Astrocyte of the spinal cord (primary cell): ENCODE measurements at regions not wholly inside any gene's neighbourhood (a gene's known extent, or its start where the extent isn't known, plus 50 kb on each side); places are given as distances from the start of the nearest gene placed in this dataset.

Experiments used
- DNase-seq: peaks from one replicate; pipeline ENCODE4 v3.0.0; 2011; ENCODE audit warnings: low read depth, low spot score
- H3K4me3 ChIP-seq: 2 replicates; pipeline ENCODE4 v1.5.1; 2011; ENCODE audit warnings: low read depth, mild to moderate bottlenecking, low read length, moderate library complexity
- in situ Hi-C: cut with HindIII; loops from 2 replicates; pipeline ENCODE4 v1.10.0; 2017; ENCODE audit warnings: low sequenced_read_pairs
- TF ChIP-seq, protein P1 (sequence below): IDR thresholded peaks from 2 replicates; pipeline ENCODE4 v1.5.1; 2012; ENCODE audit warnings: low read depth, mild to moderate bottlenecking, low read length, inconsistent platforms

DNA sequence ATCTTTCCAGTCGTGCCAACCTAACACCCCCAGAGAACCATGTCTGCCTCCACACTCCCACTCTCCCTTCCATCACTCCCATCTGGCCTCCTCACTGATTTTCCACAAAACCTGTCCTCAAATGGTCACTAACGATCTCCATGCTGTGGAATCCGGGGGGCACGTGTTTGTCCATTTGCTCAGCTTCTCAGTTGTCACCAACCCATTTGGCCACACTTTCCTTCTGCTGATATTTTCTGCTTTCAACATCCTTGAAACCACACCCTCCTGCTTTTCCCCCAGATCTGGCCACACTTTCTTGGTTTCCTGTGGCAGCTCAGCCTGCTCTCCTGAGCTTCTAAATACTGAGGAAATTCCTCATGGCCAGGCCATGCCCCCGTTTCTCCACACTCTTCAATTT, 257.2 kb upstream of the NSMCE3 start:
- no peak overlapping the region for H3K4me3 ChIP-seq
- no peak for DNase-seq
- in situ Hi-C loops = no loop called here
- TF ChIP-seq, protein P1, sequence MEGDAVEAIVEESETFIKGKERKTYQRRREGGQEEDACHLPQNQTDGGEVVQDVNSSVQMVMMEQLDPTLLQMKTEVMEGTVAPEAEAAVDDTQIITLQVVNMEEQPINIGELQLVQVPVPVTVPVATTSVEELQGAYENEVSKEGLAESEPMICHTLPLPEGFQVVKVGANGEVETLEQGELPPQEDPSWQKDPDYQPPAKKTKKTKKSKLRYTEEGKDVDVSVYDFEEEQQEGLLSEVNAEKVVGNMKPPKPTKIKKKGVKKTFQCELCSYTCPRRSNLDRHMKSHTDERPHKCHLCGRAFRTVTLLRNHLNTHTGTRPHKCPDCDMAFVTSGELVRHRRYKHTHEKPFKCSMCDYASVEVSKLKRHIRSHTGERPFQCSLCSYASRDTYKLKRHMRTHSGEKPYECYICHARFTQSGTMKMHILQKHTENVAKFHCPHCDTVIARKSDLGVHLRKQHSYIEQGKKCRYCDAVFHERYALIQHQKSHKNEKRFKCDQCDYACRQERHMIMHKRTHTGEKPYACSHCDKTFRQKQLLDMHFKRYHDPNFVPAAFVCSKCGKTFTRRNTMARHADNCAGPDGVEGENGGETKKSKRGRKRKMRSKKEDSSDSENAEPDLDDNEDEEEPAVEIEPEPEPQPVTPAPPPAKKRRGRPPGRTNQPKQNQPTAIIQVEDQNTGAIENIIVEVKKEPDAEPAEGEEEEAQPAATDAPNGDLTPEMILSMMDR = no peak

GRCh38 chr15:29522373-29523276, 253.0 kb upstream of the NSMCE3 start:
- TF ChIP-seq, protein P1 = no peak
- no peak overlapping the region for H3K4me3 ChIP-seq
- in situ Hi-C loops = no loop called here
- no peak for DNase-seq

DNA sequence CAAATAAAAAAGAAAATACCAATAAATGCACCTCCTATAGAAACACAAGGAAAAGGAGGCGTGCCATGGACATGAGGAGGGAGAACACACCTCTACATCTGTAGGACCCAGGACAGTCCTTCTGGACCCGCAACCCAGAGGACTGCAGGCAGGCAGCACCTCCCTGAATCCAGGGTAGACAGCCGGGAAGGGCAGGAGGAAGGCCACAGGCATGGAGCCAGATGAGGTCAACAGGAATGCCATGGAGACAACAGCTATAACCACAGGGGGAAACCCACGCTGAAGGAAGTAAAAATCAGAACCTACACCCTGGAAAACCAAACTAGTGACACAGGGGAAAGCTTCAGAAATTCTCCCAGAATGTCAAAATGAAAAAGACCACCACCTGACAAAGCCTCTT, 248.8 kb upstream of the NSMCE3 start:
- DNase-seq = no peak
- in situ Hi-C loops = no loop called here
- no peak overlapping the region for H3K4me3 ChIP-seq
- TF ChIP-seq, protein P1 = no peak

GRCh38 chr15:29517829-29518228, 248.2 kb upstream of the NSMCE3 start:
- TF ChIP-seq, protein P1 = no peak

GRCh38 chr15:29516929-29517328, 247.3 kb upstream of the NSMCE3 start:
- no peak overlapping the region for H3K4me3 ChIP-seq
- in situ Hi-C loops = no loop called here
- TF ChIP-seq, protein P1 = no peak
- no peak for DNase-seq

More at GRCh38 chr15:29517829-29518228, 248.2 kb upstream of the NSMCE3 start:
- H3K4me3 ChIP-seq = no peak overlapping the region
- DNase-seq = no peak
- in situ Hi-C loops = no loop called here

- H3K4me3 ChIP-seq = no peak overlapping the region
- in situ Hi-C loops = no loop called here
- TF ChIP-seq, protein P1 = no peak
- no peak for DNase-seq
These were observed 245.3 kb upstream of the NSMCE3 start for GRCh38 chr15:29514926-29515325.
